Osteocyte (in vitro differentiated cells): ENCODE measurements at regions not wholly inside any gene's neighbourhood (a gene's known extent, or its start where the extent isn't known, plus 50 kb on each side); places are given as distances from the start of the nearest gene placed in this dataset.

ENCODE experiments used
- DNase-seq: peaks from one replicate; pipeline ENCODE4 v3.0.0; 2021; ENCODE audit warnings: mixed read lengths; ENCODE audit not compliant: unreplicated experiment; ENCODE audit errors: extremely low spot score
- H3K27ac Mint-ChIP-seq: one replicate; pipeline ENCODE4 v1.8.0; 2021; ENCODE audit warnings: mild to moderate bottlenecking, mixed read lengths; ENCODE audit not compliant: unreplicated experiment
- H3K27me3 Mint-ChIP-seq: one replicate; pipeline ENCODE4 v1.8.0; 2021; ENCODE audit warnings: mixed read lengths; ENCODE audit not compliant: unreplicated experiment
- H3K36me3 Mint-ChIP-seq: one replicate; pipeline ENCODE4 v1.8.0; 2021; ENCODE audit warnings: mixed read lengths; ENCODE audit not compliant: unreplicated experiment
- H3K4me1 Mint-ChIP-seq: one replicate; pipeline ENCODE4 v1.8.0; 2021; ENCODE audit warnings: mixed read lengths; ENCODE audit not compliant: unreplicated experiment
- H3K4me3 Mint-ChIP-seq: one replicate; pipeline ENCODE4 v1.8.0; 2021; ENCODE audit warnings: mild to moderate bottlenecking, moderate library complexity, mixed read lengths; ENCODE audit not compliant: unreplicated experiment
- H3K9me3 Mint-ChIP-seq: one replicate; pipeline ENCODE4 v1.8.0; 2021; ENCODE audit warnings: mixed read lengths; ENCODE audit not compliant: unreplicated experiment
- CTCF ChIP-seq: fragments of 200-600 bp; sonication (generic); IDR thresholded peaks from 2 replicates; pipeline ENCODE4 v1.5.0; 2021; ENCODE audit warnings: antibody characterized with exemption, mild to moderate bottlenecking, moderate library complexity

GRCh38 chr4:30495251-30495650, 224.9 kb upstream of the PCDH7 start:
- Mint-ChIP-seq H3K4me3 (no peak overlapping the region), H3K36me3 (peaks cover 5% of the 10 kb centered on the region), H3K27ac (no peak overlapping the region), H3K9me3 (peaks cover 16% of the 10 kb centered on the region), H3K4me1 (no peaks in the 10 kb centered on the region), H3K27me3 (no peaks in the 10 kb centered on the region)
- TF ChIP-seq CTCF: no peak
- DNase-seq: no peak

GRCh38 chr4:30495651-30496310, 224.4 kb upstream of the PCDH7 start:
- DNase-seq: no peak
- Mint-ChIP-seq H3K4me1 (no peaks in the 10 kb centered on the region), H3K27ac (no peak overlapping the region), H3K9me3 (peaks cover 13% of the 10 kb centered on the region), H3K36me3 (peaks cover 5% of the 10 kb centered on the region), H3K27me3 (no peaks in the 10 kb centered on the region), H3K4me3 (no peak overlapping the region)
- no peak for TF ChIP-seq CTCF

- no peak for DNase-seq
- Mint-ChIP-seq H3K4me3 (no peak overlapping the region), H3K9me3 (peaks cover 11% of the 10 kb centered on the region), H3K27ac (no peak overlapping the region), H3K36me3 (no peaks in the 10 kb centered on the region), H3K27me3 (no peaks in the 10 kb centered on the region), H3K4me1 (no peaks in the 10 kb centered on the region)
- no peak for TF ChIP-seq CTCF
These were observed 208.4 kb upstream of the PCDH7 start for GRCh38 chr4:30511751-30512150.

GRCh38 chr4:30518211-30518610, 202.0 kb upstream of the PCDH7 start:
- Mint-ChIP-seq H3K4me1 (no peaks in the 10 kb centered on the region), H3K27ac (no peak overlapping the region), H3K9me3 (peaks cover 15% of the 10 kb centered on the region), H3K4me3 (no peak overlapping the region), H3K27me3 (no peaks in the 10 kb centered on the region), H3K36me3 (no peaks in the 10 kb centered on the region)
- TF ChIP-seq CTCF: no peak
- DNase-seq: no peak

- Mint-ChIP-seq H3K4me1 (no peaks in the 10 kb centered on the region), H3K9me3 (no peaks in the 10 kb centered on the region), H3K4me3 (no peak overlapping the region), H3K27me3 (no peaks in the 10 kb centered on the region), H3K27ac (no peak overlapping the region), H3K36me3 (no peaks in the 10 kb centered on the region)
- TF ChIP-seq CTCF: no peak
- DNase-seq: no peak
These were observed 194.4 kb upstream of the PCDH7 start for GRCh38 chr4:30525662-30526315.
